Adrenal gland (tissue), 5 donors: ENCODE measurements at regions not wholly inside any gene's neighbourhood (a gene's known extent, or its start where the extent isn't known, plus 50 kb on each side); places are given as distances from the start of the nearest gene placed in this dataset.

Experiments used
- CTCF ChIP-seq, 6 experiments: fragments of 450-650 bp in 4 of 6; fragments of 200-600 bp in 2 of 6; sonication (generic) in 1 of 6; IDR thresholded peaks; 1 replicate in 5 of 6; 2 replicates in 1 of 6; pipeline versions ENCODE4 v1.5.1 to v1.8.0; 2016 to 2021; ENCODE audit warnings: antibody characterized with exemption in 6 of 6, mild to moderate bottlenecking in 2 of 6, moderate library complexity in 1 of 6
- POLR2A ChIP-seq, 2 donors: fragments of 450-650 bp; IDR thresholded peaks; one replicate each; pipeline ENCODE4 v1.6.1; 2017; ENCODE audit warnings: antibody characterized with exemption in 2 of 2, mild to moderate bottlenecking in 2 of 2, moderate library complexity in 1 of 2
- donor health status: DM: no; HTN: no; CAD: no.

GRCh38 chr18:73045037-73045436 is 177.2 kb upstream of the NETO1 start:
- TF ChIP-seq CTCF (IDR thresholded peaks at IDR 0.05) (no peak), POLR2A (IDR thresholded peaks at IDR 0.05) (no peak)
